ENCODE measurements at regions not wholly inside any gene's neighbourhood (a gene's known extent, or its start where the extent isn't known, plus 50 kb on each side); places are given as distances from the start of the nearest gene placed in this dataset.

- DNase-seq, result no peak
These were observed 131.6 kb upstream of the TAB2 start for GRCh38 chr6:149185799-149186357.

DNA sequence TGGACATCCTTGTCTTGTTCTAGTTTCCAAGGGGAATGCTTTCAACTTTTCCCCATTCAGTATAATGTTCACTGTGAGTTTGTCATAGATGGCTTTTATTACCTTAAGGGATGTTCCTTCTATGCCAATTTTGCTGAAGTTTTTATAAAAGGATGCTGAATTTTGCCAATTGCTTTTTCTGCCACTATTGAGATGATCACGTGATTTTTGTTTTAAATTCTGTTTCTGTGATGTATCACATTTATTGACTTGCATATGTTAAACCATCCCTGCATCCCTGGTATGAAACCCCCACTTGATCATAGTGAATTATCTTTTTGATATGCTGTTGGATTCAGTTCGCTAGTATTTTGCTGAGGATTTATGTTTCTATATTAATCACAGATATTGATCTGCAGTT lies 130.6 kb upstream of the TAB2 start:
- no peak for DNase-seq

DNA sequence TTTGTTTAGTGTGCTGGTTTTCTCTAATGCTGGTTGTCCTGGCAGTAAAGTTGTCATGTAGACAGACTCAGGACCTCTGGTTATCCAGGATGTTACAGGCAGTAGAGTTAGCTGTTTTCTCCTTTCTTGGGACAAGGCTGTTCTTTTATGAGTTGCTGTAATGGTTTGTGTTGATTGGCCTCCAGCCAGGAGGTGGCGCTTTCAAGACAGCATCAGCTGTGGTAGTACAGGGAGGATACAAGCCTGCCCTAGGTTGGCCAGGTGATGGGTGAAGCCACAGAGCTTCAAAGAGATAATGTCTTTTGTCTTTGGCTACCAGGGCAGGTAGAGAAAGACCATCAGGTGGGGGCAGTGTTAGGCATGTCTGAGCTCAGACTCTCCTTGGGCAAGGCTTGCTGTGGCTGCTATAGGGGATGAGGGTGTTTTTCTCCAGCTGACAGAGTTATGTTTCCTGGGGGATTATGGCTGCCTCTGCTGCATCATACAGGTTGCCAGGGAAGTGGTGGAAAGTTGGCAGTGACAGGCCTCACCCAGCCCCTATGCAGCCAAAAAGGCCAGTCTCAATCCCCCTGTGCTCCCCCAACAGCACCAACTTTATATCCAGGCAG lies 127.2 kb upstream of the TAB2 start:
- DNase-seq, result no peak

DNA sequence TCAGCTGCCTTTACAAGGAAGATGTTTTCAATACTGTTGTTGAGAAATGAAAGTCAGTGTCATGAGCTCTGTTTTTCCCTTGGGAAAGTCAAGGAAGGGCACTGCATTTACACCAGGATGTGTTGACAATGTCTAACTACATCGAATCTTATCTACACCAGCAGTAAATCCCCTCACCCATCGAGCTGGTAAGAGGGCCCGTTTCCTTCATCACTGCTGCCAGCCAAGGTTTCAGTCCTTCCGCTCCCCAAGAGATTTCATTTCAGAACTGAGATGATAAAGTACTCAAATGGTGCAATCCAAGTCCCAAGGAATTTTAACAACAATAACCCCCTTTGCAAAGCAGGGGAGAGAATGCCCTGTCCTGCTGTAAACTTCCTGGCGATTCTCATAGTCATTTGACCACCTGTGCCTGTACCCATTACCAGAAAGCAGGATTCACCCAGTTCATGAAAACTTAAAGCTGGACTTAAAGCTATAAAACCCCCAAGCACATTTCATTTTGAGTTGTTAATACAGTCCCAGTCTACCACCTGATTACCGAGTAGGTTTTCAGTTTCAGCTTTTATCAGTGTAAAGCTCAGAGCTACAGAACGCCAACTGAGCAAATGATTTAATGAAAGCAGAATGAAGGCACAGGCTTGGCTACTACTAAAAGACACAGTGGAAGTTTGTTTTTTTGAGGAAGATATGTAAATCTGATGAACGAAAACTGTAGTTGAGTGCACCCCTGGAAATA lies 122.5 kb upstream of the TAB2 start:
- DNase-seq, result no peak

- peak; percentile 27 to 34 for DNase-seq
These were observed 121.4 kb upstream of the TAB2 start for GRCh38 chr6:149196091-149196490.

- no peak for DNase-seq
These were observed 120.0 kb upstream of the TAB2 start for GRCh38 chr6:149197482-149197881.

DNA sequence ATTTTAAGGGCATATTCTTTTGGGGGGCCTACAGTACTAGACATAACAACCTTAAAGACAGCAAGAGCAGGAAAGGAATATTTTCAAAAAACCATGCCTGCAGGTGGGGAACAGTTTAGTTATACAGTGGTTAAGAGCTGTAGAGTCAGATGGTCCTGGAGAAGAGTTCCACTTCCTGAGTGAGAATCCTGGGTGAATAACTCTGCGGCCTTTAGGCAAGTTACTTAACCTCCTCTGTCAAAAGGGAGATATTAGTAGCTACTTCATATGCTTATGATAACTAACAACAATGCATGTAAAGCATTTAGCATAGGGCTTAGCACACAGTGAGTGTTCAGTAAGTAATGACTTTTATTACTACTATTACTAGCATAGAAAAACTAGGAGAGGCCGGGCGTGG lies 119.2 kb upstream of the TAB2 start:
- no peak for DNase-seq

DNA sequence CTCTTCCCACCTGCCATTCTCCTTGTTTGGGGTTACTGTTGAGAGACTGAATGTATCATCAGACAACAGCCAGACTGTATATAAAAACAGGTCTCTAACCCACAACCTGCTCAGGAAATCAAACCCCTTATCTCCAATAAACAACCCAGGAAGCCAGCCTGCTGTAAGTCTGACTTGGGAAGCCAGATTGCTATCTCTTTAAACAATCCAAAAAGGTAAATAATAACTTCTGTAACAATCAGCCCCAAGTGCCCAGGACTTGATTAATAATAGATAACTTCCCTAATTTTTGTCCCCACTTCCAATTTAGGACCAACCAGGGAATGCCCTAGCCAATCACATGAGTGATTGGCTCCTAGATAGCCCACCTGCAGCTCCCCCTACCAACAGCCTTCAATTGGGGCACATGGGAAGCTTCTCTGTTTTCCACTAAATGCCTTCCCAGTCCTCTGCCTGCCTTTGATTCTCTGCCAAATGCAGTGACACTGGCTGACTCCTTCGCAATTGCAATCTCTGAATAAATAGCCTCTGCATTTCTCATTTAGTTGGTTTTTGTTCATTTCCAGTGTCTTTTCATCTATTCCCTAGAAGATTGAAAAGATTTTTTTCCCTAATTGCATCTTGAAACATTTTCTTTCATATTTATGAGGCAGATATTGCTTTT lies 117.1 kb upstream of the TAB2 start:
- DNase-seq, result no peak

DNA sequence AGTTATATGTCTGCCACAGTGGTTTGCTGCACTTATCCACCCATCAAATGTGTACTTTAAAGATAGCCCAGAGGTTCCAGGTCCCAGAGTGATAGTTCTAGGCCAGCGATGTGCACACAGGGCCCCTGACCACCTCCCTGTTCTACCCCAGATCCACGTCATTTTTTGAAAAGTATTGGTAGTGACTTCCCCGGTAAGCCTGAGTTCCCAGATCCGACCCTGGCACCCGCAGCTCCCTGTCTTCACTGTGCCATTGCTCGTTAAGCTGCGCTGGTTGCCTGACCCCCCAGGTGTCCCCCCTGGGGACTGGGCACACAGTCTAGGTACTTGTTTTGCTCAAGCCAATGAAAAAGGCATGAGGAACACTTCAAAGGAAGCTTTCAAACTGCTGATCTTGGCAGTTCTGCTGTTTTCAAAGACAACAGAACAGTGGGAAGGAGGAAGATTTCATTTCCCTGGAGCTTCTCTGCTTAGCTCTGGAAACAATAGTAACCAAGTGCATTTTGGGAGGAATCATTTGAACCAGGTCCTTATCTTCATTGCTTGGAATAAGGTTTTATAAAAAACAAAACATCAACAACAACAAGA lies 116.3 kb upstream of the TAB2 start:
- no peak for DNase-seq

- no peak for DNase-seq
These were observed 115.4 kb upstream of the TAB2 start for GRCh38 chr6:149202100-149202499.

GRCh38 chr6:149202952-149203351 lies 114.6 kb upstream of the TAB2 start:
- DNase-seq, result no peak

GRCh38 chr6:149203509-149203908 lies 114.0 kb upstream of the TAB2 start:
- no peak for DNase-seq

DNA sequence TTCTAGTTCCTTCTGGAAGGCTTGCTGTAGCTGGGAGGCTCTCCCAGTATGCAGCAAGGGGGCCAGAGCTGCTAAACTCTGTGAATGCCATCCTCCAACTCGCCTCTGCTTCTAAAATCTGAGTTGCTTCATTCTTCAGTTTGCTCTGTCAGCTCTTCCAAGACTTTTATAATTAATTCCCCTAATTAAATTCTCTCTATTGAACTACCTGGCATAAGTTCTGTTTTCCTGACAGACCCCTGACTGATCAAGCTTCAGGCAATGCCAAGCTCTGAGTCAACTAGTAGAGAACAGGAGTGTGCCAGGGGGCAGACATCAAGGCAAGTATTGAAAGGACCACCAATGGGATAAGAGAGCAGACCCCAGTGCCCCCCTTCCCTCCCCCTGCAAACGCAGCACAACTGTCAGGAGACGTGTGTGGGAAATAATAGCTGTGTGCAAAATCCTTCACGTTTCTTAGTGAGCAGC lies 109.3 kb upstream of the TAB2 start:
- DNase-seq, result no peak

DNA sequence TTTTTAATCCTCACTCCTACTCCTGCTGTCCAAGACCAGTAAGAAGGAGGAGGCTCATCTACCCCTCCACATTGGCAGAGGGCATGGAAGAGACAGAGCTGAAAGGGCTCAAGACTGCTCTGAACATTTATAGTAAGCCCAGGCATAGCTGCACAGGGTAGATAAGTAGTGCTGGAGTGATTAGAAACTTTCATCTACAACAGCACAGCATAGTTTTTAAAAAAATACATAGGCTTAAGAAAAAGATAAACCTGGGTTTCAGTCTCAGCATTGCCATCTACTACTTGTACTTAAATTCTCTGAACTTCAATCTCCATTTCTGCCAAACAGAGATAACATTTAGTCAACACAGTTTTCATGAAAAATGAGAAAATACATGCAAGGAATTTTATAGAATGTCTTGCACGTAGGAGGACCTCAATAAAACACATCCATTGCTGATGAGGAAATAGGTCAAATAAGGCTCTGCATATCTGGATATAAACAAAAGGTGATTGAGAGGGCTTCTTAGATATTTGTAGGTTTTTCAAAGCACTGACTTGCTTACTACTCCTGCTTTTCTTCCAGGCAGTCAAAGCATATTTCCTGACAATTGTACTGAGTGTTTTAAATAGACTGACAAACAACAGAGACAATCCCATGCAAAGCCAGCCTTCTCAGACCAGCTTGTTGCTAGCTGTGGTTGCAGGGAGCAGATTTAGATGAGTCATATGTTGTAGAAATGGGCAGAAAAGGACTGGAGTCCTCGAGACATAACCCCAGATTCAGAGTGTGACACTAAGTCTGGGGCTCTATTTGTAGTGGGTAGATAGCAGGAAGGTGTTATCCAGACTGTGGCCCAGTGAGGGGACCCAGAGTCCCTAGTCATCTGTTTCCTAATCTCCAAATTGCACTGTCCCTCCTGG lies 107.4 kb upstream of the TAB2 start:
- no peak for DNase-seq

- DNase-seq, result no peak
These were observed 106.4 kb upstream of the TAB2 start for GRCh38 chr6:149211046-149211571.

GRCh38 chr6:149212206-149212605 lies 105.3 kb upstream of the TAB2 start:
- no peak for DNase-seq

GRCh38 chr6:149212892-149213801 lies 104.4 kb upstream of the TAB2 start:
- no peak for DNase-seq

DNA sequence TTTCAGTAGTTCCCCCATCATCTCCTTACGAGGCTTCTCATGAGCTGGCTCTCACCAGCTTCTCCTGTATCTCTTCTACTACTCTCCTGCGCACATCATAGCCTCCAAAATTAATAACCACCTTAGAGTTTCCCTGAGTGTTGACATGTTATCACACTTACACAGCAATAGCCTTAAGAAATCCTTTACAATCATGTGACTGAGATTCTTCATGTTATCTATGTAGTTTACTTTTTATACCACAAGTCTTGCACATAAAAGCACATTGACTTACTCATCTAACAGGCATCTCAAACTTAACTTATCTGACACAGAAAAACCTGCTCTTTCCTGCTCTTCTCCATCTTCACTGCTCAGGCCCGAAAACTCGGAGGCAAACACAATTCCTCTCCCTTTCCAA lies 103.7 kb upstream of the TAB2 start:
- DNase-seq, result no peak

DNA sequence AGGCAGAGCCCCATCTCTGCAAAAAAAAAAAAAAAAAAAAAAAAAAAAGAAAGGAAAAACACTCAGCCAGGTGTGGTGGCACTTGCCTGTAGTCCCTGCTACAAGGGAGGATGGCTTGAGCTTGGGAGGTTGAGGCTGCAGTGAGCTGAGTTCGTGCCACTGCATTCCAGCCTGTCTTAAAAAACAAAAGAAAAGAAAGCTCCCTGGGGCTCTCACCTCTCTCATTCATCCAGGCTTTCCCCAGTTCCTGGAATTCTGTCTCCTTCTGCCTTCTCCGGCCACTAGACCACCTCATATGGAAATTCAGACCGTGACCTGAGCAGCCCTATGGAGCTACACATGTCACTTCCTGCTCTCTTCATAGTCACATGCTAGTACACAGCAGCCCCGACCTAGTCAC lies 101.1 kb upstream of the TAB2 start:
- DNase-seq, result no peak

DNA sequence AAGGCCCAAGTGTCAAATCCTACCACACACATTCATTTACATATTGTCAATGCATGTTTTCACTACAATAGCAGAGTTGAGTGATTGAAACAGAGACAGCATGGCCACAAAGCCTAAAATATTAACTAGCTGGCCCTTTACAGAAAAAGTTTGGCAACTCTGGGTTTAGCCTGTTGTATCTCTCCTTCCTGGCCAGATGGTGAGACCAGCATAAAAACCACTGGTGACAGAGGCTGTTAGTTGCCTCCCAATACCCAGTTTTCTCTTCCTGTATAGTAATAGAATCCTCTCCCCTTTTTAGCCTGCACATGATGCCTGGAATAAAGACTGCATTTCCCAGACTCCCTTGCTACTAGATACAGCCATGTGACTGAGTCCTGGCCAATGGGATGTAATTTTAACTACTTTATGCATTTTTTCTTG lies 100.0 kb upstream of the TAB2 start:
- DNase-seq, result peak in 1 of 2 experiments; percentile 16

DNA sequence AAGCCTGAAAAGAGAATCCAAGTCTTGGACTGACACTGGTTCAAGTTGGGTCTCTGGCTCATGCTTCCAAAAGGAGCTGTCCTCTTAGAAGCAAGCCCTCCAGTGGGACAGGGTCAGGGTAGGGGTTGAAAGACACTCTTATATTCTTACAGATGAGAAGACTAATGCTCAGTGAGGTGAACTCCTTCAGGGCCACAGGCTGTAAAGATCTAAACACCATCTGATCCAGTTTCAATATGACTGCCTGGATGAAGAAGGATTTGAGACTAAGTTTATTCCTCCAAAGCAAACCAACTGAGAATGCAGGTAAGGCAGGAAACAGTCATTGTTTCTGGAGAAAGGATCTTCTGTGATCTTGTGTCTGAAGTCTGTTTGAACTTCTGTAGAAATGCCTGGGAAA lies 99.0 kb upstream of the TAB2 start:
- no peak for DNase-seq

Data from NCI-H524 (cell line).